GM21528 (cell line): ENCODE measurements at regions not wholly inside any gene's neighbourhood (a gene's known extent, or its start where the extent isn't known, plus 50 kb on each side); places are given as distances from the start of the nearest gene placed in this dataset.
A peak's percentile ranks its signal among the peaks of the same experiment; 100 is the strongest.
"Not testable (repeated sequence)": the region's sequence is repeated elsewhere in the genome, so short reads cannot be mapped to it uniquely, and the experiment has no call there.

Source experiments
- ATAC-seq: cut with Tn5 transposase; IDR thresholded peaks from one replicate; pipeline ENCODE4 v1.9.1; 2021; ENCODE audit warnings: mild to moderate bottlenecking, moderate library complexity; ENCODE audit not compliant: unreplicated experiment, low FRiP score

GRCh38 chr10:30736685-30737232, 107.2 kb upstream of the LYZL2 start:
- peak; percentile 71 for ATAC-seq

DNA sequence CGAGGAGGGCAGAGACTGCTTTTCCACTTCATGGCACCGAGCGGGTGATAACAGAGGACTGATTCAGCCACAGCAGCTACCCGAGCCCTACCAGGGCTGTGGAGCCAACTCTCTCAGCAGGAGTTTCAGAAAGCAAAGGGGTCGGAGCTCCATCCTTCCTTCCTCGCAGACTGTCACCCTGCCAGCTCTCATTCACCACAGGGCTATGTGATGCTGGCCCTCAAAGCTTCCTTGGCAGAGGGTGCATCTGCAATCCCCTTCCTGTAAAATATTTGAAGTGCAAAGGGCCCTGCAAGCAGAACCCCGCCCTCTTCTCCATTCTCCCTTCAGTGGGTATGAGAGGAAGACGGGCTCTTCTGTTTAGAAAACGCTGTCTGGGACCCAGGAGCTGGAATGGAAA, 105.3 kb upstream of the LYZL2 start:
- no peak for ATAC-seq

GRCh38 chr10:30732671-30733070, 103.1 kb upstream of the LYZL2 start:
- ATAC-seq, result no peak

DNA sequence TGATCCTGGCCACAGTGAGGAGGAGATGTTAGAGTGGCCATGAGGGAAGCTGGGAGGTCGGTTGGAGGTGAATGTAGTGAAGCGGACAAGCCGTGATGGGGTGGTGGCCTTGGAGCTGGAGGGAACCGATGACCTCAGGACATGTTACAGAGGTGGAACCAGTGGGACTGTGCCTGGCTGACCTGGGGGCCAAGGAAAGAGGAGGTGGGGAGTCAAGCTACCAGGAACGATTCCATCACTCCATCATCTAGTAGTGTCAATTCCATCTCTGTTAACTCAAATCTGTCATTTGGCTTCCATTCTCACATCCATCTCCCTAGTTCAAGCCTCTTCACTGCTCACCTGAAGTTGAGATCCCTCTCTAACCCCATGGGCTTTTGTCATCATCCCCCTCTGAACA, 102.4 kb upstream of the LYZL2 start:
- ATAC-seq, result no peak

DNA sequence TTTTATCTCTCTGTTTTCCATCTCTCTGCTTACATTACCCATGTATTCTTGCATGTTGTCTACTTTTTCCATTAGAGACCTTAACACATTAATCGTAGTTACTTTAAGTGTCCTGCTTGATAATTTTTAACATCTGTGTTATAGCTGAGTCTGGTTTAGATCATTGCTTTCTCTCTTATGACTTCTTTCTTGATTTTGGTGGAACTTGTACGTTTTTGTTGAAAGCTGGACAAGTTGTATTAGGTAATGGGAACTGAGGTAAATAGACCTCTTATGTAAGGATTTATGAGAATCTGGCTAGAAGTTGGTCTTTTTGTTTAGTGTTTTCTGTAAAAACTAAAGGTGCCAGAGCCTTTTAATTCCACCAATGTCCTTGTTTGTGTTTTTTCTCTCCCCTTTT, 100.8 kb upstream of the LYZL2 start:
- ATAC-seq, result no peak

- no peak for ATAC-seq
Measured at GRCh38 chr10:30728766-30729165, 99.2 kb upstream of the LYZL2 start.

DNA sequence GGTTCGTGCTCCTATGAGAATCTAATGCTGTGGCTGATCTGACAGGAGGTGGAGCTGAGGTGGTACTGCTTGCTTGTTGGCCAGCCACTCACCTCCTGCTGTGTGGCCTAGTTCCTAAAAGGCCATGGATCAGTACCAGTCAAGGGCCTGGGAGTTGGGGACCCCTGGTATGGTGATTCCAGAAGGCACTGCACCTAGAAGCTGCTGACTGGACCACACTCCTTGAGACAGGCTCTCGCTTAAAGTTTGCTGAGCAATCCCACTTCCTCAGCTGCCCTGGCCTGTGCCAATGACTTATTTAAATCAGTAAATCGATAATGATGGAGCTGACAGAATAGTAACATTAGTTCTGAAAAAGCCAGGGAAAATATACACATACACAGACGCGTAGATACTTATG, 98.6 kb upstream of the LYZL2 start:
- no peak for ATAC-seq

DNA sequence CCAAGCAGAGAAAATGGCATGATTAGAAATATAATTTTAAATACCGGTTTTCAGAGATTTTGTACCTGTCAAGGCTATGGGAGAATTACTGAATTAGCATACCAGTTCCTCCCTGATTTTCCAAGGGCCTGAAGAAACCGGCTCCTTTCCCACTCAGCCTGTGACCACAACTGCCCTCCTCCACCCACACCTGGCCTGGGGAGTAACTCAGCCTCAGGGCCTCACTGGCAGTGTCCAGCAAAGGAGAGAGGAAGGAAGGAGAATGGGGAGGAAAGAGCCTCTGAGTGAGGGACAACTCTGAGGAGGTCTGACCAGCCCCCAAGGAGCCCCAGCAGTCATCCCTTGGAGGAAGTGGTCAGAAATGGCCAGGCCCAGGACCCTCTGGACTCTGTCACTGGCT, 98.0 kb upstream of the LYZL2 start:
- ATAC-seq, result no peak

- peak; percentile 81 for ATAC-seq
Measured at GRCh38 chr10:30726783-30727414, 97.3 kb upstream of the LYZL2 start.

DNA sequence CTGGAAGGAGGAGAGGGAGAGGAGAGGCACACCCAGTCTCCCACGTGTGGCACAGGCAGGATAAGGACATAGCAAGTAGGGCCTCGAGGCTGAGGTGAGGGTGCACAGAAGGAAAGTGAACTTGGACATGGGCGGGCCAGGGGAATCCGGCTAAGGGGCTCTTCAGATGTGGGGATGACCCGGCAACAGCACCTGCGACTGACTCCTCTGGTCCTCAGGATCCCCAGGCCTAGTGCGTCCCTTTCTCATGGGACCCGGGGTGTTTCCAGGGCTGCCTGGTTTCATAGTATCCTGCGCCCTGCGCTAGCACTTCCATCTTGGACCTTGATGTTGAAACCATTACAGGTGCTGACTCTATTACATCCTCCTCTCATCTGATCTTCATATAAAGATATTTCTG, 96.1 kb upstream of the LYZL2 start:
- no peak for ATAC-seq

- ATAC-seq, result no peak
Measured at GRCh38 chr10:30724296-30724695, 94.7 kb upstream of the LYZL2 start.

DNA sequence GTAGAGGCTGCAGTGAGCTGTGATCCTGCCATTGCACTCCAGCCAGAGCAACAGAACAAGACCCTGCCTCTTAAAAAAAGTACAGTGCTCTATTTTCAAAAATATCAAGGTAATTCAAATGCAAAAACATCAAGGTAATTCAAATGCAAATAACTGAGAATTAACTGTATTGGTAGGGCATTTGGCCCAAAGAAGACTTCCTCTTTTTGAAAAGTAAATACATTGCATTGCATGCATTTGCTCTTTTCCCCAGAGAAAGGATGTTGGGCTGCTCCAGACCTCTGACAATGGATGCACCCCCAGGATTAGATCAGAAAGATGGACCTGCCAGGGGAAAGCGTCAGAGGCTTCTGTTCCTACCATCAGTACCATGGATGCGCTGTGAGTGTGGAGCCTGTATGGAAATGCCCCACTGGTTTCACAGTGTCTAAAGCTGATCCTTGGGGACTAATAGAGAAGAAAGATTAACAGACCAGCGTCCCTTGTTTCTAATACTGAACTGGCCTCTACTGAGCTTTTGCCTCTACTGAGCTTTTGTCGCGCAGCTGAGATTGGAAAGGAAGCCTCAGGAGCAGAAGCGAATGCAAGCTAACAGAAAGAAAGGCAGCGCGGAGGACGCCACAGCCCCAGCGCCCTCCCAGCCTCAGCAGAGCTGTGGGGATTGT, 93.5 kb upstream of the LYZL2 start:
- ATAC-seq, result no peak

DNA sequence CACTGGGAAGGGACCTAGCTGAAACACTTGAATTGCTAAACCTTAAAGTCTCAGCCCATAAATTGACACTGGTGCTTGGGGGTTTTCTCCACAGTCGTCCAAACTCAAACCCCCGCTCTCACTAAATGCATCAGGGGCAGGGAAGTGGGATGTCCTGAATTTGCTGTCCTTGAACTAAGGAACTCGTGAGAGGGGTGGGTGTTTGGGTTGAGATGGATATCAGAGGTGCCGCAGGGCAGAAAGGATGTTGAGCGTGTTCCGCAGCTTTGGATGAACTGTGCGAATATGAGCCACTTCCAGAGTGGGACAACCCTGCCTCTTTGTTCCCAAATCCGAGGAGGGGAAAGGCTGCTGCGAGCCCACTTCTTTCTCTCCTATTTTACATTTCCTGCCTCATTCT, 90.3 kb upstream of the LYZL2 start:
- ATAC-seq, result no peak

- no peak for ATAC-seq
Measured at GRCh38 chr10:30709700-30710358, 80.3 kb upstream of the LYZL2 start.

DNA sequence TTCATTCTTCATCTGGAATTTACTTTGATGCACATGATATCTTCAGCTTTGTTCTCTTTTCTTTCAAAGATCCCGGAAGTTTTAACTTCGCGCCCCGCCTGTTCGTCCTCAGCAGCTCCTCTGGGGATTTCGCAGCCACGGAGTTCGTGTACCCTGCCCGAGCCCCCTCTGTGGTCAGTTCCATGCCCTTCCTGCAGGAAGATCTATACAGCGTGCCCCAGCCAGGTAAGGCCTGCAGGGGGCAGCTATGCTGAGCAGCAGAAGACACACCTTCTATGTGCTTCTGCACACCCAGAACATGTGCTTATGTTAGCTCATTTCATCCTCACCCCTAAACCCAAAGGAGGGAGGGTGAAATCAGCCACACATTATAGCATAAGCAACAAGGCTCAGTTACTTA, 79.7 kb upstream of the LYZL2 start:
- no peak for ATAC-seq

GRCh38 chr10:30708234-30708633, 78.7 kb upstream of the LYZL2 start:
- ATAC-seq, result no peak

- not testable (repeated sequence) for ATAC-seq
Measured at GRCh38 chr10:30706189-30706588, 76.6 kb upstream of the LYZL2 start.

DNA sequence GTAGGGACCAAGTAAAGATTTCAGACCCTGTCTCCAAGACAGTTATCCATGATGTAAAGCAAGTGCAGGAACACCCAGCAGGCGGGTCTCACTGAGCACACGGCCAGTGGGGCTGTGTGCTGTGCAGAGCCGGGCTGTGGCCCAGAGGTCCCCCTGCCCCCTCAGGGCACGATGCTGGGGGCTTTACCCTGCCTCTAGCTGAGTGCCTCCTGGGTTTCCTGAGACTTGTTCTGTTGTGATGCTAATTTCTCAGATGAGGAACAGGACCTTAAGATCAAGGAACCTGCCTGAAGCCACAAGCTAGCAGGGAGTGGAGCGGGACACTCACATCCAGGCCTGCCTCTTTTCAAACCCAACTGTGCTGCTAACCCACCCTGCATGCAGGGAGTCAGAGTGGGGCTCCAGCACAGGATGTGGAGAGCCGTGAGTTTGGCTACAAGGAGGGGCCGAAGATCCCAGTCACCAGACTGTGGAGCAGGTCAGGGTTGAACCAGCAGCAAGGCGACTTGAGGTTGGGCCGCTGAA, 76.1 kb upstream of the LYZL2 start:
- ATAC-seq, result peak; percentile 32

DNA sequence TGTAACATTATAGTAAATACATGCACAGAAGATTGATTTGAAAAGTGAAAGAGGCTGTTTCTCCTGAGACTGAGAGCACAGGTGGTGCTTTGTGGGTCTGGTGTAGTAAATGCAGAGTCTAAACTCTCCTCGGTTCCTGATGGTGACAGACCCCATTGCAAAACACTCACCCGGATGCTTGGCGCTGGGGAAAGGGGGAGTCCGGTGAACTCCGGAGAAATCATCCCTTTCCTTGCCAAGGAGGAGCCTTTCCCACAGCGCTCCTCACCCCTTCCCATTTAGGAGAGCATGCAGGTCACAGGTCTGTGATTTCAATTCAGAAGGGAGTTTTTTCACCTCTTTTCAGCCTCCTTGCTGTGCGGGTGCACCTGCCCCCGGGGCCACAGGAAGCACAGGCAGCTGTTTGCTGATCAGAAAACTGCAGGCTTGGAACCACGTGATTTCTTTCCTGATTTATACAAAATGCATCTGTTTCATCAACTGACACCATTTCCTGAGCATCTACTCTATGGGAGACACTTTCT, 75.6 kb upstream of the LYZL2 start:
- ATAC-seq, result peak; percentile 59

GRCh38 chr10:30704601-30705100, 75.1 kb upstream of the LYZL2 start:
- peak; percentile 3 for ATAC-seq

GRCh38 chr10:30704026-30704600, 74.6 kb upstream of the LYZL2 start:
- no peak for ATAC-seq
